ENCODE measurements at regions not wholly inside any gene's neighbourhood (a gene's known extent, or its start where the extent isn't known, plus 50 kb on each side); places are given as distances from the start of the nearest gene placed in this dataset.

- POLR2A ChIA-PET = no interaction called here
- no peak overlapping the region for H2AFZ ChIP-seq (ENCODE audit: control insufficient read depth, low read depth, low read length)
Measured at GRCh38 chr3:87127281-87127680, 99.8 kb upstream of the CHMP2B start.

DNA sequence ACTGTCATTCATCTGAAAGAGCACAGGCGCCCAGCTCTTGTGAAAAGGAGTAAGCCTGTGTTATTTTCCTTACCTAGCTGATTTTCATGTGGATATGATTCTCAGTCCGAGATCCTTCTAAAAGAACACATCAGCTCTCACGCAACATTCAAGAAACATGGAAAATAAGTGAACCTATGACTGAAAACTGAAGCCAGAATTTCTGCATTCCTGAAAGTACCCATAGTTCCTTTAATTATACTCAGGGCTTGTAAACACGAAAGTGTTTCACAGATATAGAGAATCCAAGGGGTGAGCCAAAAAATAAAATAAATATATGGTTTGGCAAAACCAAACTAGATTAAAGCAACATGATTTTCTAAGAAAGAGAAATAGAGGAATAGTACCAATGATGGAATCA is 100.8 kb upstream of the CHMP2B start:
- ATAC-seq = no peak
- no peak for DNase-seq (ENCODE audit: low read depth, low spot score)
- Histone ChIP-seq H3K79me2 (ENCODE audit: control insufficient read depth, insufficient read depth, low read length) (no peaks in the 10 kb centered on the region), H4K20me1 (ENCODE audit: control insufficient read depth, insufficient read depth) (no peaks in the 10 kb centered on the region), H3K9me3 (replicated peaks; ENCODE audit: control insufficient read depth, insufficient read depth, low read length) (no peaks in the 10 kb centered on the region), H3K36me3 (ENCODE audit: control insufficient read depth in 2 of 2, insufficient read depth in 2 of 2, low read length in 1 of 2) (no peaks in the 10 kb centered on the region), H2AFZ (ENCODE audit: control insufficient read depth, low read depth, low read length) (no peak overlapping the region), H3K27me3 (replicated peaks in 1 of 2; ENCODE audit: control insufficient read depth in 2 of 2, insufficient read depth in 2 of 2, low read length in 1 of 2) (no peaks in the 10 kb centered on the region), H3K9ac (ENCODE audit: control insufficient read depth, insufficient read depth, low read length) (no peak overlapping the region), H3K4me2 (ENCODE audit: control insufficient read depth, insufficient read depth) (no peak overlapping the region), H3K4me1 (ENCODE audit: control insufficient read depth, insufficient read depth, low read length) (no peaks in the 10 kb centered on the region), H3K27ac (ENCODE audit: control insufficient read depth, insufficient read depth) (no peak overlapping the region), H3K4me3 (no peak overlapping the region)
- in situ Hi-C loops (cut with MboI) (no loop called here), intact Hi-C loops (cut with micrococcal nuclease; ENCODE audit: unreplicated experiment) (no loop called here)
- no TSS peak for BruUV-seq (replicated peaks)
- SMC1A ChIA-PET (ENCODE audit: uncharacterized antibody, unreplicated experiment) = no interaction called here
- POLR2A ChIA-PET = no interaction called here
- RAD21 ChIA-PET (ENCODE audit: unreplicated experiment) = no interaction called here
- CTCF ChIA-PET = no interaction called here
- TF ChIP-seq CUX1 (IDR thresholded peaks at IDR 0.05; ENCODE audit: insufficient replicate concordance, low read depth, low read length) = no peak
- TF ChIP-seq SREBF2 (IDR thresholded peaks at IDR 0.05; ENCODE audit: low read length) = no peak
- TF ChIP-seq, protein P1, sequence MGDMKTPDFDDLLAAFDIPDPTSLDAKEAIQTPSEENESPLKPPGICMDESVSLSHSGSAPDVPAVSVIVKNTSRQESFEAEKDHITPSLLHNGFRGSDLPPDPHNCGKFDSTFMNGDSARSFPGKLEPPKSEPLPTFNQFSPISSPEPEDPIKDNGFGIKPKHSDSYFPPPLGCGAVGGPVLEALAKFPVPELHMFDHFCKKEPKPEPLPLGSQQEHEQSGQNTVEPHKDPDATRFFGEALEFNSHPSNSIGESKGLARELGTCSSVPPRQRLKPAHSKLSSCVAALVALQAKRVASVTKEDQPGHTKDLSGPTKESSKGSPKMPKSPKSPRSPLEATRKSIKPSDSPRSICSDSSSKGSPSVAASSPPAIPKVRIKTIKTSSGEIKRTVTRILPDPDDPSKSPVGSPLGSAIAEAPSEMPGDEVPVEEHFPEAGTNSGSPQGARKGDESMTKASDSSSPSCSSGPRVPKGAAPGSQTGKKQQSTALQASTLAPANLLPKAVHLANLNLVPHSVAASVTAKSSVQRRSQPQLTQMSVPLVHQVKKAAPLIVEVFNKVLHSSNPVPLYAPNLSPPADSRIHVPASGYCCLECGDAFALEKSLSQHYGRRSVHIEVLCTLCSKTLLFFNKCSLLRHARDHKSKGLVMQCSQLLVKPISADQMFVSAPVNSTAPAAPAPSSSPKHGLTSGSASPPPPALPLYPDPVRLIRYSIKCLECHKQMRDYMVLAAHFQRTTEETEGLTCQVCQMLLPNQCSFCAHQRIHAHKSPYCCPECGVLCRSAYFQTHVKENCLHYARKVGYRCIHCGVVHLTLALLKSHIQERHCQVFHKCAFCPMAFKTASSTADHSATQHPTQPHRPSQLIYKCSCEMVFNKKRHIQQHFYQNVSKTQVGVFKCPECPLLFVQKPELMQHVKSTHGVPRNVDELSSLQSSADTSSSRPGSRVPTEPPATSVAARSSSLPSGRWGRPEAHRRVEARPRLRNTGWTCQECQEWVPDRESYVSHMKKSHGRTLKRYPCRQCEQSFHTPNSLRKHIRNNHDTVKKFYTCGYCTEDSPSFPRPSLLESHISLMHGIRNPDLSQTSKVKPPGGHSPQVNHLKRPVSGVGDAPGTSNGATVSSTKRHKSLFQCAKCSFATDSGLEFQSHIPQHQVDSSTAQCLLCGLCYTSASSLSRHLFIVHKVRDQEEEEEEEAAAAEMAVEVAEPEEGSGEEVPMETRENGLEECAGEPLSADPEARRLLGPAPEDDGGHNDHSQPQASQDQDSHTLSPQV (IDR thresholded peaks at IDR 0.05) = no peak
- TF ChIP-seq JUND (IDR thresholded peaks at IDR 0.05; ENCODE audit: low read depth, low read length) = no peak
- 28% methylated on average over 4 of the region's 4 CpGs for WGBS (ENCODE audit: insufficient coverage, insufficient replicate concordance, low lambda C conversion rate, missing lambda C conversion rate)
- FAIRE-seq = no peak

More at GRCh38 chr3:87127281-87127680, 99.8 kb upstream of the CHMP2B start:
- Histone ChIP-seq H3K27ac (ENCODE audit: control insufficient read depth, insufficient read depth) (no peak overlapping the region), H3K27me3 (replicated peaks in 1 of 2; ENCODE audit: control insufficient read depth in 2 of 2, insufficient read depth in 2 of 2, low read length in 1 of 2) (no peaks in the 10 kb centered on the region), H4K20me1 (ENCODE audit: control insufficient read depth, insufficient read depth) (no peaks in the 10 kb centered on the region), H3K4me2 (ENCODE audit: control insufficient read depth, insufficient read depth) (no peak overlapping the region), H3K4me1 (ENCODE audit: control insufficient read depth, insufficient read depth, low read length) (no peaks in the 10 kb centered on the region), H3K9me3 (replicated peaks; ENCODE audit: control insufficient read depth, insufficient read depth, low read length) (no peaks in the 10 kb centered on the region), H3K4me3 (no peak overlapping the region), H3K36me3 (ENCODE audit: control insufficient read depth in 2 of 2, insufficient read depth in 2 of 2, low read length in 1 of 2) (no peaks in the 10 kb centered on the region), H3K9ac (ENCODE audit: control insufficient read depth, insufficient read depth, low read length) (no peak overlapping the region), H3K79me2 (ENCODE audit: control insufficient read depth, insufficient read depth, low read length) (no peaks in the 10 kb centered on the region)
- ChIA-PET RAD21 (ENCODE audit: unreplicated experiment) (no interaction called here), SMC1A (ENCODE audit: uncharacterized antibody, unreplicated experiment) (no interaction called here), CTCF (no interaction called here)
- FAIRE-seq (no peak), ATAC-seq (no peak), DNase-seq (ENCODE audit: low read depth, low spot score) (no peak)
- no TSS peak for BruUV-seq (replicated peaks)
- intact Hi-C loops (cut with micrococcal nuclease; ENCODE audit: unreplicated experiment) = no loop called here
- TF ChIP-seq SPI1 (IDR thresholded peaks at IDR 0.05; ENCODE audit: borderline replicate concordance, insufficient read depth, low read depth, low read length) = no peak
- TF ChIP-seq EZH2 (IDR thresholded peaks at IDR 0.05; ENCODE audit: borderline replicate concordance, control insufficient read depth, low read depth, low read length) = no peak
- TF ChIP-seq YY1 (IDR thresholded peaks at IDR 0.05; ENCODE audit: low read depth, low read length) = no peak
- WGBS (ENCODE audit: insufficient coverage, insufficient replicate concordance, low lambda C conversion rate, missing lambda C conversion rate) = 24% methylated on average over 6 of the region's 6 CpGs
- in situ Hi-C loops (cut with MboI) = no loop called here
